A549 (cell line): ENCODE measurements at regions not wholly inside any gene's neighbourhood (a gene's known extent, or its start where the extent isn't known, plus 50 kb on each side); places are given as distances from the start of the nearest gene placed in this dataset.

Experiments
- ATAC-seq, 2 experiments: fragments of 200-7000 bp in 1 of 2; fragments of >200 bp in 1 of 2; cut with Nextera tagmentation in 1 of 2; cut with Tn5 transposase in 1 of 2; 3 replicates each; pipeline versions ENCODE4 v1.8.0 to v1.9.1; 2018 to 2020; ENCODE audit warnings: mild to moderate bottlenecking in 1 of 2, moderate library complexity in 1 of 2
- CTCF ChIA-PET: fragments of 300-600 bp; sonication (Branson Sonifier 250); formaldehyde crosslinking; extraction: SDS; loops from one replicate; lab custom pipeline; 2021; ENCODE audit warnings: antibody characterized with exemption, inconsistent platforms; lab: Yijun Ruan, JAX
- POLR2A ChIA-PET: fragments of 350-600 bp; formaldehyde crosslinking; extraction: SDS; loops from one replicate; lab custom pipeline; 2021; ENCODE audit warnings: antibody characterized with exemption, inconsistent platforms; lab: Yijun Ruan, JAX
- DNase-seq, 2 experiments: peaks; one replicate each; pipeline versions ENCODE4 v3.0.0 to v3.0.0-alpha.2; 2011 to 2016; ENCODE audit warnings: low read depth in 1 of 2, low spot score in 1 of 2
- FAIRE-seq: peaks from 2 replicates; lab custom pipeline; 2011; peaks lifted over from hg19 to GRCh38; lab: Jason Lieb, UNC
- H3K27ac ChIP-seq, 2 experiments: fragments of >200 bp; sonication (Bioruptor Twin); formaldehyde crosslinking; 3 replicates each; pipeline ENCODE4 v1.5.1; 2016 to 2017
- H3K4me1 ChIP-seq: fragments of >200 bp; sonication (Bioruptor Twin); formaldehyde crosslinking; 3 replicates; pipeline ENCODE4 v1.6.1; 2016
- H3K4me2 ChIP-seq: fragments of >200 bp; sonication (Bioruptor Twin); formaldehyde crosslinking; 3 replicates; pipeline ENCODE4 v1.6.1; 2016
- H3K4me3 ChIP-seq: fragments of >200 bp; sonication (Bioruptor Twin); formaldehyde crosslinking; 3 replicates; pipeline ENCODE4 v1.5.1; 2016
- H3K9me3 ChIP-seq: fragments of >200 bp; sonication (Bioruptor Twin); formaldehyde crosslinking; 3 replicates; pipeline ENCODE4 v1.6.1; 2016
- BHLHE40 ChIP-seq: IDR thresholded peaks from 2 replicates; pipeline ENCODE4 v1.6.1; 2012; ENCODE audit warnings: low read depth, low read length, inconsistent platforms
- CHD2 ChIP-seq: fragments of 150-350 bp; IDR thresholded peaks from 2 replicates; pipeline ENCODE4 v1.6.1; 2014; ENCODE audit warnings: low read length; ENCODE audit not compliant: partially characterized antibody
- EHF ChIP-seq: fragments of 250-450 bp; sonication (Bioruptor Pico); IDR thresholded peaks from 2 replicates; pipeline ENCODE4 v1.5.0; 2020; ENCODE audit warnings: mild to moderate bottlenecking
- FOSB ChIP-seq: fragments of 250-450 bp; sonication (Bioruptor Pico); IDR thresholded peaks from 2 replicates; pipeline ENCODE4 v1.5.0; 2020; ENCODE audit warnings: mild to moderate bottlenecking, moderate library complexity
- FOSL2 ChIP-seq, 2 experiments: fragments of 450-650 bp in 1 of 2; fragments of >200 bp in 1 of 2; sonication (Bioruptor Twin) in 1 of 2; formaldehyde crosslinking; IDR thresholded peaks; 2 replicates each; pipeline versions ENCODE4 v1.5.0 to v1.6.1; 2016 to 2020; ENCODE audit warnings: mild to moderate bottlenecking in 1 of 2, moderate library complexity in 1 of 2
- FOXS1 ChIP-seq: fragments of 250-450 bp; sonication (Bioruptor Pico); IDR thresholded peaks from 2 replicates; pipeline ENCODE4 v1.5.0; 2020; ENCODE audit warnings: mild to moderate bottlenecking, moderate library complexity
- HDAC2 ChIP-seq: fragments of 200-600 bp; sonication (generic); IDR thresholded peaks from 2 replicates; pipeline ENCODE4 v1.6.1; 2016
- HEYL ChIP-seq: fragments of 250-450 bp; sonication (Bioruptor Pico); IDR thresholded peaks from 2 replicates; pipeline ENCODE4 v1.8.0; 2021; ENCODE audit warnings: mild to moderate bottlenecking, moderate library complexity
- JUNB ChIP-seq: fragments of >200 bp; sonication (Bioruptor Twin); formaldehyde crosslinking; IDR thresholded peaks from 2 replicates; pipeline ENCODE4 v1.6.1; 2016
- KDM5A ChIP-seq: fragments of 200-600 bp; sonication (generic); IDR thresholded peaks from 2 replicates; pipeline ENCODE4 v1.6.1; 2016; ENCODE audit warnings: antibody characterized with exemption, mild to moderate bottlenecking
- PHF8 ChIP-seq: fragments of 200-600 bp; sonication (generic); IDR thresholded peaks from 2 replicates; pipeline ENCODE4 v1.6.1; 2016; ENCODE audit warnings: low read depth, mild to moderate bottlenecking, antibody characterized with exemption, moderate library complexity, borderline replicate concordance
- RFX5 ChIP-seq: fragments of 450-650 bp; IDR thresholded peaks from 2 replicates; pipeline ENCODE4 v1.7.1; 2014; ENCODE audit warnings: antibody characterized with exemption, mild to moderate bottlenecking, moderate library complexity
- SREBF2 ChIP-seq: fragments of 450-650 bp; IDR thresholded peaks from 2 replicates; pipeline ENCODE4 v1.6.1; 2014; ENCODE audit warnings: mild to moderate bottlenecking, moderate library complexity
- TP53 ChIP-seq: fragments of 250-450 bp; sonication (Bioruptor Pico); IDR thresholded peaks from 2 replicates; pipeline ENCODE4 v1.5.0; 2021; ENCODE audit warnings: mild to moderate bottlenecking, moderate library complexity
- ZC3H11A ChIP-seq: fragments of 450-650 bp; IDR thresholded peaks from 2 replicates; pipeline ENCODE4 v1.6.1; 2014; ENCODE audit warnings: antibody characterized with exemption, mild to moderate bottlenecking
- ZSCAN20 ChIP-seq: fragments of 250-450 bp; sonication (Bioruptor Pico); IDR thresholded peaks from 2 replicates; pipeline ENCODE4 v1.8.0; 2022; ENCODE audit warnings: mild to moderate bottlenecking, moderate library complexity
- WGBS: methylation state at CpG from one replicate; pipeline ENCODE4 v1.1.6; 2017; ENCODE audit errors: missing lambda C conversion rate; 5-methylcytosine and 5-hydroxymethylcytosine counted together
- TF ChIP-seq, protein P1 (sequence below): fragments of 250-450 bp; sonication (Bioruptor Pico); IDR thresholded peaks from 2 replicates; pipeline ENCODE4 v1.5.0; 2021; ENCODE audit warnings: mild to moderate bottlenecking, moderate library complexity, borderline replicate concordance
- TF ChIP-seq, protein P2 (sequence below): fragments of 250-450 bp; sonication (Bioruptor Pico); IDR thresholded peaks from 2 replicates; pipeline ENCODE4 v1.5.0; 2020; ENCODE audit warnings: low read depth, mild to moderate bottlenecking, moderate library complexity
- TF ChIP-seq, protein P3 (sequence below): fragments of >200 bp; sonication (Bioruptor Twin); formaldehyde crosslinking; IDR thresholded peaks from 2 replicates; pipeline ENCODE4 v1.6.1; 2016
- TF ChIP-seq, protein P4 (sequence below): fragments of >200 bp; sonication (Bioruptor Twin); formaldehyde crosslinking; IDR thresholded peaks from 3 replicates; pipeline ENCODE4 v1.6.1; 2016
- TF ChIP-seq, protein P5 (sequence below): fragments of 200-600 bp; sonication (generic); IDR thresholded peaks from 2 replicates; pipeline ENCODE4 v1.6.1; 2016; ENCODE audit warnings: antibody characterized with exemption, mild to moderate bottlenecking, moderate library complexity

DNA sequence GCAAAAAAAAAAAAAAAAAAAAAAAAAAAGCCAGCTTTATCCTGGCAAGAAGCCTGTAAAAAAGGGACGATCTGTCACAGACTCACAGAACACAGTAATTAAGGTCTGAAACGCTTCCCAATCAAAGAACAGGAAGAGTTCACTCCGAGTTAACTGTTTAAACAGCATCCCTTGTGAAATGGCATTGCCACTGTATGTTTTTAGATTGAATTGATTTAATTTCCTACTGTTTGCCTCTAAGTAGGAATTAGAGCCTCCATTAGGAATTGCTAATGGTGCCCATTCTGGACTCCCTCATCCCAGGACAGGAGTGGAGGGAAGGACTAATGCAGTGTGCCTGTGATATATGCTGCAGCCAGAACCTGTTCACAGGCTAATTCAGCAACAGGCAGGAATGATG, 370.8 kb downstream of the RWDD3 start (continued):
- no peak for TF ChIP-seq JUNB

DNA sequence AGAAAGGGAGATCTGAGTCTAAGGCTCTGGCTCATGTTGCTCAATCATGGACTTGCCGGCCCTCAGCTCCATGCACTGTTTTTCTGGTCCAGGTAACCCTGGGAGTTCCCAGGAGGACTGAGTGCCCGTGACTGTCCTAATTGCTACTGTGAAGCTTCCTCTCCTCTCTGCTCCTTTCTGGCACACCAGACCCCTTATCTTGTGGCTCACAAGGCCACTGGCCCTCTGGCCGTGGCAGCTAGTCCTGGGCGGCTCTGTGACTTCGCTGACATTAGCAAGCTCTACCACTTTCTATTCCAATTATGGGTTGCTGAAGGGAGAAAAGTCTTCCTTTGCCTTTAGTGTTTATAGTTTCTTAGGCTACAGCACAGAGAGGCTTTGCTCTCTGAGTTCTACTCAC, 380.2 kb downstream of the RWDD3 start:
- TF ChIP-seq PHF8 = no peak
- TF ChIP-seq FOSB = no peak
- TF ChIP-seq, protein P1, sequence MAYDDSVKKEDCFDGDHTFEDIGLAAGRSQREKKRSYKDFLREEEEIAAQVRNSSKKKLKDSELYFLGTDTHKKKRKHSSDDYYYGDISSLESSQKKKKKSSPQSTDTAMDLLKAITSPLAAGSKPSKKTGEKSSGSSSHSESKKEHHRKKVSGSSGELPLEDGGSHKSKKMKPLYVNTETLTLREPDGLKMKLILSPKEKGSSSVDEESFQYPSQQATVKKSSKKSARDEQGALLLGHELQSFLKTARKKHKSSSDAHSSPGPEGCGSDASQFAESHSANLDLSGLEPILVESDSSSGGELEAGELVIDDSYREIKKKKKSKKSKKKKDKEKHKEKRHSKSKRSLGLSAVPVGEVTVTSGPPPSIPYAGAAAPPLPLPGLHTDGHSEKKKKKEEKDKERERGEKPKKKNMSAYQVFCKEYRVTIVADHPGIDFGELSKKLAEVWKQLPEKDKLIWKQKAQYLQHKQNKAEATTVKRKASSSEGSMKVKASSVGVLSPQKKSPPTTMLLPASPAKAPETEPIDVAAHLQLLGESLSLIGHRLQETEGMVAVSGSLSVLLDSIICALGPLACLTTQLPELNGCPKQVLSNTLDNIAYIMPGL (CRISPR knock-in tag) = no peak
- no peak for TF ChIP-seq ZSCAN20 (CRISPR knock-in tag)
- no peak for TF ChIP-seq TP53 (CRISPR knock-in tag)
- TF ChIP-seq, protein P2, sequence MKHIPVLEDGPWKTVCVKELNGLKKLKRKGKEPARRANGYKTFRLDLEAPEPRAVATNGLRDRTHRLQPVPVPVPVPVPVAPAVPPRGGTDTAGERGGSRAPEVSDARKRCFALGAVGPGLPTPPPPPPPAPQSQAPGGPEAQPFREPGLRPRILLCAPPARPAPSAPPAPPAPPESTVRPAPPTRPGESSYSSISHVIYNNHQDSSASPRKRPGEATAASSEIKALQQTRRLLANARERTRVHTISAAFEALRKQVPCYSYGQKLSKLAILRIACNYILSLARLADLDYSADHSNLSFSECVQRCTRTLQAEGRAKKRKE (CRISPR knock-in tag) = no peak
- TF ChIP-seq, protein P3, sequence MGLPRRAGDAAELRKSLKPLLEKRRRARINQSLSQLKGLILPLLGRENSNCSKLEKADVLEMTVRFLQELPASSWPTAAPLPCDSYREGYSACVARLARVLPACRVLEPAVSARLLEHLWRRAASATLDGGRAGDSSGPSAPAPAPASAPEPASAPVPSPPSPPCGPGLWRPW = no peak
- no peak for TF ChIP-seq ZC3H11A
- no peak for TF ChIP-seq HDAC2
- TF ChIP-seq FOXS1 (CRISPR knock-in tag) = no peak
- TF ChIP-seq, protein P4, sequence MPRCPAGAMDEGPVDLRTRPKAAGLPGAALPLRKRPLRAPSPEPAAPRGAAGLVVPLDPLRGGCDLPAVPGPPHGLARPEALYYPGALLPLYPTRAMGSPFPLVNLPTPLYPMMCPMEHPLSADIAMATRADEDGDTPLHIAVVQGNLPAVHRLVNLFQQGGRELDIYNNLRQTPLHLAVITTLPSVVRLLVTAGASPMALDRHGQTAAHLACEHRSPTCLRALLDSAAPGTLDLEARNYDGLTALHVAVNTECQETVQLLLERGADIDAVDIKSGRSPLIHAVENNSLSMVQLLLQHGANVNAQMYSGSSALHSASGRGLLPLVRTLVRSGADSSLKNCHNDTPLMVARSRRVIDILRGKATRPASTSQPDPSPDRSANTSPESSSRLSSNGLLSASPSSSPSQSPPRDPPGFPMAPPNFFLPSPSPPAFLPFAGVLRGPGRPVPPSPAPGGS = no peak
- no peak for TF ChIP-seq CHD2
- no peak for TF ChIP-seq KDM5A
- no peak for TF ChIP-seq HEYL
- CTCF ChIA-PET = no interaction called here
- no peak for FAIRE-seq
- Histone ChIP-seq H3K4me3 (no peak overlapping the region), H3K27ac (no peak overlapping the region), H3K9me3 (no peaks in the 10 kb centered on the region), H3K4me2 (no peak overlapping the region), H3K4me1 (no peaks in the 10 kb centered on the region)
- ATAC-seq = no peak
- WGBS = 10% methylated on average over 4 of the region's 5 CpGs
- POLR2A ChIA-PET = no interaction called here
- DNase-seq = no peak

DNA sequence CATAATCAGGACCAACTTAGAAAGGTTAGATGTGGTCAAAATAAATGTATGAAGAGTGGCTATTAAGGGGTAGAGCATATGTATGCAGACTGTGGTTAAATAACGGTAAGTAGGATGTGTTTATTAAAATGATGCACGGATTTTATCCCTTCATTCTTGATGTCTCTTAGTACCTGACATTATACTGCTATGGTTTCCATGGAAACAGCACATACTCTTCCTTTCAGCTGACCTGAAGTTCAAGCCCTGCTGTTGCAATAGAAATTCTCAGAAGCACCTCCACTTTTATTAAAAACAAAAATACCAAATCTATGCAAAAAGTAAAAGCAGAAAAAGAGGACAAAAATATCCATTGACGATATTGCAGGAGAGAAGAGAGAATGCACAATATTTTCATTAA, 381.4 kb downstream of the RWDD3 start:
- Histone ChIP-seq H3K9me3 (no peaks in the 10 kb centered on the region), H3K4me3 (no peak overlapping the region), H3K4me1 (no peaks in the 10 kb centered on the region), H3K27ac (no peak overlapping the region), H3K4me2 (no peak overlapping the region)
- POLR2A ChIA-PET = no interaction called here
- TF ChIP-seq JUNB (no peak), FOXS1 (CRISPR knock-in tag) (no peak), SREBF2 (no peak), FOSL2 (IDR thresholded peaks at IDR 0.05) (no peak), FOSL2 (CRISPR knock-in tag; IDR thresholded peaks at IDR 0.05) (no peak), RFX5 (no peak), EHF (CRISPR knock-in tag) (no peak), HDAC2 (no peak), PHF8 (no peak), BHLHE40 (no peak)
- TF ChIP-seq, protein P5, sequence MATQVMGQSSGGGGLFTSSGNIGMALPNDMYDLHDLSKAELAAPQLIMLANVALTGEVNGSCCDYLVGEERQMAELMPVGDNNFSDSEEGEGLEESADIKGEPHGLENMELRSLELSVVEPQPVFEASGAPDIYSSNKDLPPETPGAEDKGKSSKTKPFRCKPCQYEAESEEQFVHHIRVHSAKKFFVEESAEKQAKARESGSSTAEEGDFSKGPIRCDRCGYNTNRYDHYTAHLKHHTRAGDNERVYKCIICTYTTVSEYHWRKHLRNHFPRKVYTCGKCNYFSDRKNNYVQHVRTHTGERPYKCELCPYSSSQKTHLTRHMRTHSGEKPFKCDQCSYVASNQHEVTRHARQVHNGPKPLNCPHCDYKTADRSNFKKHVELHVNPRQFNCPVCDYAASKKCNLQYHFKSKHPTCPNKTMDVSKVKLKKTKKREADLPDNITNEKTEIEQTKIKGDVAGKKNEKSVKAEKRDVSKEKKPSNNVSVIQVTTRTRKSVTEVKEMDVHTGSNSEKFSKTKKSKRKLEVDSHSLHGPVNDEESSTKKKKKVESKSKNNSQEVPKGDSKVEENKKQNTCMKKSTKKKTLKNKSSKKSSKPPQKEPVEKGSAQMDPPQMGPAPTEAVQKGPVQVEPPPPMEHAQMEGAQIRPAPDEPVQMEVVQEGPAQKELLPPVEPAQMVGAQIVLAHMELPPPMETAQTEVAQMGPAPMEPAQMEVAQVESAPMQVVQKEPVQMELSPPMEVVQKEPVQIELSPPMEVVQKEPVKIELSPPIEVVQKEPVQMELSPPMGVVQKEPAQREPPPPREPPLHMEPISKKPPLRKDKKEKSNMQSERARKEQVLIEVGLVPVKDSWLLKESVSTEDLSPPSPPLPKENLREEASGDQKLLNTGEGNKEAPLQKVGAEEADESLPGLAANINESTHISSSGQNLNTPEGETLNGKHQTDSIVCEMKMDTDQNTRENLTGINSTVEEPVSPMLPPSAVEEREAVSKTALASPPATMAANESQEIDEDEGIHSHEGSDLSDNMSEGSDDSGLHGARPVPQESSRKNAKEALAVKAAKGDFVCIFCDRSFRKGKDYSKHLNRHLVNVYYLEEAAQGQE = no peak
- DNase-seq = no peak
- no peak for FAIRE-seq
- CTCF ChIA-PET = no interaction called here
- 1% methylated on average over 3 of the region's 3 CpGs for WGBS
- ATAC-seq = no peak
